ENCODE measurements at regions not wholly inside any gene's neighbourhood (a gene's known extent, or its start where the extent isn't known, plus 50 kb on each side); places are given as distances from the start of the nearest gene placed in this dataset.
"Not testable (repeated sequence)": the region's sequence is repeated elsewhere in the genome, so short reads cannot be mapped to it uniquely, and the experiment has no call there.

DNA sequence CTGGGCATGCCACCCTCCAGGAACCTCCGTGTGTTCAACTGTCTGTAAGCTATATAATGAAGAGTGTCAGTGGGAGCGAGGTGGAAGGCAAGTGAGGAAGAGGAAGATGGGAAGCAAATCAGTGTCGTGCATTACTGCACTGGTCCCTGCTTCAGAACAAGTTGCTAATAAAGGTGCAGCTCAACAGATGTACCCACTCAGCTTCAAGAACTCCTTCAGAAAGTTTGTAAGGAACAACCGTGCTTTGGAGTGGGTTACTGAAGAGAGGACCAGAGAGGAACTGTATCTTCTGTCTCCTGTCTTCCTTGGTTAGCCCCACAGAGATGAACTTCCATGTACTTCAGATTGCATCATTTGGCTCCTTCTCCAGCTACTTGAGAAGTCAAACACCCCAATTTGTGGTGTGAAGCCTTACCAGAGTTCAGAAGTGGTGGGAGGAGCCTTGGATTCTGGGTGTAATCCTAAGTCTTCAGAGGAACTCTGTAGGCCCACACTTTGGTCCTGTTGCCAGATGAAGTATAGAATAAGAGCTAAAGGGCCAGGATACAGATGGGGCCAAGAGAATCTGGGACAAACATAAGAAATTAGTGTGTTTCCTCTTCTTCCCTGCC, 290.5 kb upstream of the PROX1 start:
- Mint-ChIP-seq H3K4me1 (ENCODE audit: unreplicated experiment) (peaks cover 4% of the 10 kb centered on the region), H3K36me3 (ENCODE audit: low read depth, unreplicated experiment) (no peaks in the 10 kb centered on the region), H3K9me3 (ENCODE audit: unreplicated experiment) (no peaks in the 10 kb centered on the region), H3K27me3 (ENCODE audit: unreplicated experiment) (peaks cover 2% of the 10 kb centered on the region), H3K4me3 (ENCODE audit: unreplicated experiment) (no peak overlapping the region), H3K27ac (ENCODE audit: unreplicated experiment) (no peak overlapping the region)
- TF ChIP-seq, protein P1, sequence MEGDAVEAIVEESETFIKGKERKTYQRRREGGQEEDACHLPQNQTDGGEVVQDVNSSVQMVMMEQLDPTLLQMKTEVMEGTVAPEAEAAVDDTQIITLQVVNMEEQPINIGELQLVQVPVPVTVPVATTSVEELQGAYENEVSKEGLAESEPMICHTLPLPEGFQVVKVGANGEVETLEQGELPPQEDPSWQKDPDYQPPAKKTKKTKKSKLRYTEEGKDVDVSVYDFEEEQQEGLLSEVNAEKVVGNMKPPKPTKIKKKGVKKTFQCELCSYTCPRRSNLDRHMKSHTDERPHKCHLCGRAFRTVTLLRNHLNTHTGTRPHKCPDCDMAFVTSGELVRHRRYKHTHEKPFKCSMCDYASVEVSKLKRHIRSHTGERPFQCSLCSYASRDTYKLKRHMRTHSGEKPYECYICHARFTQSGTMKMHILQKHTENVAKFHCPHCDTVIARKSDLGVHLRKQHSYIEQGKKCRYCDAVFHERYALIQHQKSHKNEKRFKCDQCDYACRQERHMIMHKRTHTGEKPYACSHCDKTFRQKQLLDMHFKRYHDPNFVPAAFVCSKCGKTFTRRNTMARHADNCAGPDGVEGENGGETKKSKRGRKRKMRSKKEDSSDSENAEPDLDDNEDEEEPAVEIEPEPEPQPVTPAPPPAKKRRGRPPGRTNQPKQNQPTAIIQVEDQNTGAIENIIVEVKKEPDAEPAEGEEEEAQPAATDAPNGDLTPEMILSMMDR (IDR thresholded peaks at IDR 0.05; ENCODE audit: unreplicated experiment) = no peak
- no peak for DNase-seq (ENCODE audit: low spot score)

DNA sequence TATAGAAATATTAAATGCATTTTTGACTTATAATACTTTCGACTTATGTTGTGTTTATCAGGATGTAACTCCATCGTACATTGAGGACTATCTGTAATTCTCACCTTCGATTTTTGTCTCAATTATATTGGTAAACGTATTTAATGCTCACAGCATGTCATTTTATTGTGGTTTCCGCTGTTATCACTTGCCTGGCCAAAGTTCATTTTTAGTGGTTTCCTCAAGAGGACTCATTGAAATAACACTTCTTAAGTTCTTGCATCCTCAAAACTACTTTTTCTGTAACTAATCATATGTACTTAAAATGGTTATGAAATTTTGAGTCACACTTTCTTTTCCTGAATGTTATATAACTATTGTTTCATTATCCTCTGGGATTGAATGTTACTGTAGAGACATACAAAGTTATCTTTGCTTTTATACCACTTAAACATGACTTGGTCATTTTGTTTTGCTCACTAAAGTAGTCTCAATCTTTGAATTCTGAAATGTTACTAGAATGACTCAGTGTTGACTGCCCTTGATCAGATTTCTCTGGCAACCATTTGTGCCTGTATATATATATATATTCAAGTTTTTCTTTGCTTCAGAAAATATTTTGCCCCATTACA, 289.6 kb upstream of the PROX1 start:
- Mint-ChIP-seq H3K4me3 (ENCODE audit: unreplicated experiment) (no peak overlapping the region), H3K27me3 (ENCODE audit: unreplicated experiment) (peaks cover 2% of the 10 kb centered on the region), H3K27ac (ENCODE audit: unreplicated experiment) (no peak overlapping the region), H3K9me3 (ENCODE audit: unreplicated experiment) (no peaks in the 10 kb centered on the region), H3K4me1 (ENCODE audit: unreplicated experiment) (peaks cover under 1% of the 10 kb centered on the region), H3K36me3 (ENCODE audit: low read depth, unreplicated experiment) (no peaks in the 10 kb centered on the region)
- TF ChIP-seq, protein P1 (IDR thresholded peaks at IDR 0.05; ENCODE audit: unreplicated experiment) = no peak
- DNase-seq (ENCODE audit: low spot score) = no peak

DNA sequence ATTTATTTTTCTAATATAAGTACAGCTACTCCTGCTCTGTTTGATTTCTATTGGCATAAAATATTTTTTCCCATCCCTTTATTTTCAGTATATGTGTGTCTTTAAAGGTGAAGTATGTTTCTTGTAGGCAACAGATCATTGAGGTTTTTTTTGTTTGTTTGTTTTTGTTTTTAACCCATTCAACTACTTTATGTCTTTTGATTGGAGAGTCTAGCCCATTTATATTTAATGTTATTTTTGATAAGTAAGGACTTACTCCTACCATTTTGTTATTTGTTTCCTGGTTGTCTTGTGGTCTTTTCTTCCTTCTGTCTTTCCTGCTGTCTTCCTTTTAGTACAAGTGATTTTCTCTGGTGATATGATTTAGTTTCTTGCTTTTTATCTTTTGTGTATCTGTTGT, 285.1 kb upstream of the PROX1 start:
- no peak for DNase-seq (ENCODE audit: low spot score)
- no peaks in the 10 kb centered on the region for H3K9me3 Mint-ChIP-seq (ENCODE audit: unreplicated experiment)
- H3K27ac Mint-ChIP-seq (ENCODE audit: unreplicated experiment) = no peak overlapping the region
- TF ChIP-seq, protein P1 (IDR thresholded peaks at IDR 0.05; ENCODE audit: unreplicated experiment) = no peak
- no peak overlapping the region for H3K4me3 Mint-ChIP-seq (ENCODE audit: unreplicated experiment)
- no peaks in the 10 kb centered on the region for H3K27me3 Mint-ChIP-seq (ENCODE audit: unreplicated experiment)
- H3K4me1 Mint-ChIP-seq (ENCODE audit: unreplicated experiment) = no peaks in the 10 kb centered on the region
- peaks cover 4% of the 10 kb centered on the region for H3K36me3 Mint-ChIP-seq (ENCODE audit: low read depth, unreplicated experiment)

DNA sequence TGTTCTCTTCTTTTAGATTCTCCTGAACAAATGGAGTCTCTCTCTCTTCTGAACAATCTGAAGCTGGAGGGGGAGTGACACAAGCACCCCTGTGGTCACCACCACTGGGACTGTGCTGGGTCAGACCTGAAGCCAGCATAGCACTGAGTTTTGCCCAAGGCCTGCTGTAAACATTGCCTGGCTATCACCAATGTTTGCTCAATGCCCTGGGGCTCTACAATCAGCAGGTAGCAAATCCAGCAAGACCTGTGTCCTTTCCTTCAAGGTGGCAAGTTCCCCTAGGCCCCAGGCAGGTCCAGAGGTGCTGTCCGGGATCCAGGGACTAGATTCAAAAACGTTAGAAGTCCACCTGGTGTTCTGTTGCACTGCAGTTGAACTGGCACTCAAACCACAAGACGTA, 282.8 kb upstream of the PROX1 start:
- TF ChIP-seq, protein P1 (IDR thresholded peaks at IDR 0.05; ENCODE audit: unreplicated experiment) = no peak
- no peaks in the 10 kb centered on the region for H3K4me1 Mint-ChIP-seq (ENCODE audit: unreplicated experiment)
- no peaks in the 10 kb centered on the region for H3K9me3 Mint-ChIP-seq (ENCODE audit: unreplicated experiment)

DNA sequence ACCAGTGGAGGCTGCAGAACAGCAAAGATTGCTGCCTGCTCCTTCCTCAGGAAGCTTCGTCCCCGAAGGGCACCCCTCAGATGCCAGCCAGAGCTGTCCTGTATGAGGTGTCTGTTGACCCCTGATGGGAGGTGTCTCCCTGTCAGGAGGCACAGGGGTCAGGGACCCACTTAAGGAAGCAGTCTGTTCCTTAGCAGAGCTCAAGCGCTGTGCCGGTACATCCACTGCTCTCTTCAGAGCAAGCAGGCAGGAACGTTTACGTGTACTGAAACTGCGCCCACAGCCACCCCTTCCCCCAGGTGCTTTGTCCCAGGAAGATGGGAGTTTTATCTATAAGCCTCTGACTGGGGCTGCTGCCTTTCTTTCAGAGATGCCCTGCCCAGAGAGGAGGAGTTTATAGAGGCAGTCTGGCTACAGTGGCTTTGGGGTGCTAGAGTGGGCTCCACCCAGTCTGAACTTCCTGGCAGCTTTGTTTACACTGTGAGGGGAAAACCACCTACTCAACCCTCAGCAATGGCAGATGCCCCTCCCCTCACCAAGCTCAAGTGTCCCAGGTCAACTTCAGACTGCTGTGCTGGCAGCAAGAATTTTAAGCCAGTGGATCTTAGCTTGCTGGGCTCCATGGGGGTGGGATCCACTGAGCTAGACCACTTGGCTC, 275.8 kb upstream of the PROX1 start:
- H3K4me1 Mint-ChIP-seq (ENCODE audit: unreplicated experiment); DNase-seq (ENCODE audit: low spot score); H3K27ac Mint-ChIP-seq (ENCODE audit: unreplicated experiment); H3K9me3 Mint-ChIP-seq (ENCODE audit: unreplicated experiment); H3K4me3 Mint-ChIP-seq (ENCODE audit: unreplicated experiment); H3K27me3 Mint-ChIP-seq (ENCODE audit: unreplicated experiment); H3K36me3 Mint-ChIP-seq (ENCODE audit: low read depth, unreplicated experiment): not testable (repeated sequence)

More for the DNA sequence above, 282.8 kb upstream of the PROX1 start:
- Mint-ChIP-seq H3K27ac (ENCODE audit: unreplicated experiment) (no peak overlapping the region), H3K4me3 (ENCODE audit: unreplicated experiment) (no peak overlapping the region), H3K36me3 (ENCODE audit: low read depth, unreplicated experiment) (peaks cover 4% of the 10 kb centered on the region), H3K27me3 (ENCODE audit: unreplicated experiment) (no peaks in the 10 kb centered on the region)
- no peak for DNase-seq (ENCODE audit: low spot score)

All from endothelial cell (in vitro differentiated cells).